Activated CD4-positive, CD25-positive, alpha-beta regulatory T cell treated with anti-CD3 and anti-CD28 coated beads, Interleukin-2, amount 50 U/mL, for 16 hours (primary cell): ENCODE measurements at regions not wholly inside any gene's neighbourhood (a gene's known extent, or its start where the extent isn't known, plus 50 kb on each side); places are given as distances from the start of the nearest gene placed in this dataset.

Source experiments
- DNase-seq: peaks from one replicate; pipeline ENCODE4 v3.0.0-alpha.2; 2020; ENCODE audit warnings: low read depth, low spot score

DNA sequence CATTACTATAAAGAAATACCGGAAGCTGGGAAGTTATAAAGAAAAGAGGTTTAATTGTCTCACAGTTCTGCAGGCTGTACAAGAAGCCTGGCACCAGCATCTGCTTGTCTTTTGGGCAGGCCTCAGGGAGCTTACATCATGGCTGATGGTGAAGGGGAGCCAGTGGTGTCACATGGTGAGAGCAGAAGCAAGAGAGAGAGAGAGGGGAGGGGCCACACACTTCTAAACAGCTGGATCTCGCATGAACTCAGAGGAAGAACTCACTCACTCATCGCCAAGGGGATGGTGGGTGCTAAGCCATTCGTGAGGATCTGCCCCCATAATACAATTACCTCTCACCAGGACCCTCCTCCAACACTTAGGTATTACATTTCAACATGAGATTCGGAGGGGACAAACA lies 51.8 kb upstream of the ANKRD34C start:
- no peak for DNase-seq

DNA sequence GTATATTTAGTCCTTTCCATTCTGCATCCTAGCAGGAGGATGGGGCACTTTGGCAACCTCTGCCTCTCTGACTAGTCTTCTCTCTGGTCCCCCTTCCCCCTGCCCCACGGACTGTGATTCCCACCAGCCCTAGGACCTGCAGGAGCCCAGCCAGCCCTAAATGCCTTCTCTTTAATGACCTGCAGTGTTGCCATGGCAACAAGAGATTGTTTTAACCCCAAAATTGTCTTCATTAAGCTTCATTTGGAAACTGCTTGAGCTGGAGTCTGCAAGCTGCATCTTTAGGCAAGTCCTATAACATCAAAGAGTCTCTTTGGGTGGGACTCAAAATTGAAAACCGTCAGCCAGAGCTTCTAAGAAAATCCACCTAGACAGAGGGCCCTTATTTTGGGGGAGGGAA lies 59.7 kb upstream of the ANKRD34C start:
- DNase-seq, result no peak

DNA sequence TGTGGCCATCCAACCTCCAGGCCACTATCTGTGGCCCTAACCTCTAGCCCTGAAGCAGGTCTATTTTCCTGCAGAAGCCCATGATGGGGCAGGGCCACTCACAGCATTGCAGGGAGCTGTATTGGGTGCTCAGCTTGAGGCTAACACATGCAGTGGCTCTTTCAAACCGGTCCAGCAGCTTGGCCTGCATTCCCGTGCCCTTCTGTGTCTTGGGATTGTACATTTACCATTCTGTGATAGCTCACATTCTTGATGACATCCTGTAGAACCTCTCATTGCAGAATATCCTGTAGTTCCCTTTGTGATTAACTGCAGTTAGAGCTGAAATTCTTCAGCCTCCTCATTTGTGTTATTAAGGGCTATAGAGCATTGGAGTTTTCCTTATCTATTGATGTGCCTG lies 60.8 kb upstream of the ANKRD34C start:
- DNase-seq, result no peak

DNA sequence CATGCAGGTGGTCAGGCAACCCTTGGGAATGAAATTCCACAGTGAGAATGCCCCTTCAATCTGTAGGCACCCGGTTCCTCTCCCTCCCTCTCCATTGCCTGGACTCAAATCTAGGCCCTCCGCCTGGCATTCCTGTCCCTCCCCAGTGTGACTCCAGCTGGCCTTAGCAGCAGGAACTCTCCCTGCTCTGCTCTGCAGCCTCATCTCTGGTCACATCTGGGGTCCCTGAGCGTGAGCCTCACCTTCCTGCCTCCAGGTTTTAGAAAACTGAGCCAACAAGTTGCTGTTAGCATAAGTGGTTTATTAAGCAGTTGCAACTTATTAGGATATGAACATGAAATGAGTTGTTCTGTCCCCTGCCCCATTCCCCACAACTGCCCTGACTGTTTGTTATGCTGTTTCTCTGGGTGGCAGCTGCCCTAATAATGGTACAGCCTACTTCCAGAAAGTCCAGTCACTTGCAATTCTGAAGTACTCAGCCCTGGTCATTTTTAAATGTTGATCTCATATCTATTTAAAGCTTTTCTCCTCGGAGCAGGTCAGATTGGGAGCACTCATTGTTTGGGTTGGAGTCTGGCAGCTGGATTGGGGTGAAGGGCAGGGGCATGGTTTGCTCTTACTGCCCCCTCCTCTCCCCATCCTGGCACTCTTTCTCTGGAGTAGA lies 63.0 kb upstream of the ANKRD34C start:
- DNase-seq, result no peak

DNA sequence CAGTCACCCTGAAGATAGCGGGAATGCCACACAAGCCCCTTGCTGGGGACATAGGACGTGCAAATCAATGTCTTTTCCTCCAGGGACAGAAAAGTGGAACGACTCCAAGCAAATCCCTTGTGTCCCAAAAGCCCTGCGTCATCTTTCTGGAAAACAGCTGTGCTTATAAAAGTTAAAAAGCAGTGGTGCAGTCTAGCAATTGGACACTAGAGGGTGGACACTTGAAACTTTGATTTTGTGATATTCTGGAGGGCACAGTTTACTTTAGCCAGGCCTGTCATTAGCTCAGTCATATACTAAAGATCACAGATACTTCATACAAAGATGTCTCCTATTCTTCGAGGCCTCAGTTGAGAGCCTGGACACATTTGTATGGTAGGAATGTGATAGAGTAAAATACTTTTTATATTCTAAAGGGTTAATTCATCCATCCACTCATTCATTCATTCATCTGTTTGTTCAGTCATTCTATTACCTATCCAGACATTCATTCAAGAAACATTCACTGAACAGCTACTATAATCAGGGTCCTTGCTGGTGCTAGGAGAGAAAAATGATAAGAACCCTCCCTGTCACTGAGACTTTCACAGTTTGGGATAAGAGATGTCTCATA lies 63.8 kb upstream of the ANKRD34C start:
- DNase-seq, result no peak

DNA sequence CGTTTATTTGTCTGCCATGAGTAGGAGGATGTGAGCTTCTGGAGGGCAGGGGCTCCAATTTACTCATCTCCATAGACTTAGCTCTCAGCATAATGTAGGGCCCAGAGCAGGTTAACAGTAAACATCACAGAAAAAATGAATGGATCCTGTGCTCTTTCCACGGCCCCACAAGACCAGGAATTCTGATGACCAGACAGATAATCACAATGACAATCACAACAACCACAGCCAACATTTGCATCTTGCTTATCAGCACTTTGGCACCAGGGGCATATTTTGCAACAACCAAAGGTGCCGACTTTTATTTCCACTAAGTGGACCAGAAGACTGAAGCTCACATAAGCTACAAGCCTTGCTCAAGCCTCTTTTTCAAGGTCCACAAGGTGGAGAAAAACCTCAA lies 68.9 kb upstream of the ANKRD34C start:
- no peak for DNase-seq

DNA sequence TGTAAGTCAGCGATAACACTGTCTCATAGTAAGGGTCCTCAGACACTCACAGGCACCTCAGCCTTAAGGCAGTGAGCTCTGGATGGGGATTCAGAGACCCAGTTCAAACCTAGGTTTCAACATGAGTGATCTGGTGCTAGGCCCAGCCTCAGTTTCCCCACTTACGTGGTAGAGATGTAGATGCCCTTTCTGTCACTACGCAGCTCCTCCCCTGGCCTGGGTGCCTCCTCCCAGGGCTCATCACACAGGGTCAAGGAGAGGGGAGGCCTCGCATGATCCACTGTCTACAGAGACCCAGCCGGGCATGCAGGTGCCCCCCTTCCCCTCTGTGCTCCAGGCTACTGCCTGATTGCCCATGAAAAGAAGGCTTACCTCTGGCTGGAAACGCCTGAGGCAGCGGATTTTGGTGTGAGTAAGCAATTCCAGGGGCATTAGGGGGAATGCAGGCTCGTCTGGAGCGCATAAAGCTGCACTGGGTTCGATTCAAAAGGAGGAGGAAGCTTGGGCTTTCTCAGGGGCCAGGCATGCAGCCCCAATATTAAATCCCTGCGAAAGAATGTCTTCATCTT lies 69.8 kb upstream of the ANKRD34C start:
- DNase-seq, result no peak

DNA sequence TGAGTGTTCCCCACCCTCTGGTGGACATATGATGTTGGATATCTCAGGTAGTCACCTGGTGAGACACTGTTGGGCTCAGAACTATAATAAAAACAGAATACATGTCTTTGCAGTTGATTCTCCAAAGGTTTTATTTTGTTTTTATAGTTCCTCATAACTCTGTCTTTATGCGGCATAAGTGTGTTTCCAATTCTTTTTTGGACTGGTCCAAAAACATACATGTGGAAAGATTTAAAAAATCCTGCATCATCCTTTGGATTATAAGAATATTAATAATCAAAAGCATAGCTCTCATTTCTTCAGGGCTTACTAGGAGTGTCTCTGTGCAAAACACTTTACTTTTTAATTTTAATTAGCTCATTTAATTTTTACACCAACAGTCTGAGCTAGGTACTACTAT lies 71.0 kb upstream of the ANKRD34C start:
- DNase-seq, result no peak

DNA sequence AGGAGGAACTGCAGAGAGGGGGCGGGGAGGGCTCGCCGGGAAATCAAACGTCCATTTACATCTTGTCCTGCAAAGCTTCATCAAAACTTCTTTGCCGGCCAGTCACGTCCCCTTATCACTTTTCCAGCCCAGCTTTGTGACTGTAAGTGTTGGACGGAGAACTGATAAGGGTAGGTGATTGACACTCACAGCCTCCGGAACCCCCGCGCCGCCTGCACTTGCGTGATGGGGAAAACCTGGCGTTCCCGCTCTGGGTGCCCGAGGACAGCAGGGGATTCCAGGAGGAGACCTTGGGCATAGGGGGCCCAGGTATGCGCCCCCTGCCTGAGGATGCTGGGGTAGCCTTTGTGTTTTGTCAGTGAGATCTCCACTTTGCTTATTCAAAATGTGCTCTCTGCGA lies 72.8 kb upstream of the ANKRD34C start:
- DNase-seq, result no peak

DNA sequence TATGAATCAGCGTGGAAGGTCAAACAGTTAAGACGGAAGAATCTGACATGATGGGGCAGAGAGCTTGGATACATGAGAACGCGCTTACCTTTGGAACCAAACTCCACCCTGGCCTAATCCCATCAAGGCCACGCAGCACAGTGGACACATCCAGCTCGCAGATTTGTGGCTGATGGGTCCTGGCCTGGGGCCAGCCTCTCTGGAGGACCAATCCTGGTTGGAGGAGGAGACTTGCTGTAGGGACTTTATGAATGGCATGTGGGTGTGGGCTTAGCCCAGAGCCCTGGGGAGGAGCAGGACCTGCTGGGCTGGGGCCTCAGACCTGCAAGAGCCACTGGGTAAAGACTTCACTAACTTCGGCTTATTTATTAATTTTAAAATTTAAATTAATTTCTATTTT lies 73.4 kb upstream of the ANKRD34C start:
- DNase-seq, result no peak

DNA sequence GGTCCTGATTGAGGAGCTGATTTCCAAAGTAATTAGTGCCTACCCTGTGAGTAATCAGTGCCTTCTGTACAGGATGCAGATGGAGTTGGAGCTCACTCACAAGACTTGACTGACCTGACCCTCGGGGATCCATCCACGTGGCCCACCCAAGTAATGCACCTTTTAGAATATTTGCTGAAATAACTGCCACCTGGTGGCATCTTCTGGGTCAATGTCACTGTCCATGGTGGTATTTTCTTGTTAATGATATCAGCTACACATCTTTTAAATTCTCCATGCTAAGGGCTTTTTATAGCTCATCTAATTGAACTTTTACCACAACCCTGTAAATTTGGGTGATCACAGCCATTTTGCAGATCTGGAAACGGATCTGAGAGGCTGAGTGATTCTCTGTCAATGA lies 74.3 kb upstream of the ANKRD34C start:
- no peak for DNase-seq

DNA sequence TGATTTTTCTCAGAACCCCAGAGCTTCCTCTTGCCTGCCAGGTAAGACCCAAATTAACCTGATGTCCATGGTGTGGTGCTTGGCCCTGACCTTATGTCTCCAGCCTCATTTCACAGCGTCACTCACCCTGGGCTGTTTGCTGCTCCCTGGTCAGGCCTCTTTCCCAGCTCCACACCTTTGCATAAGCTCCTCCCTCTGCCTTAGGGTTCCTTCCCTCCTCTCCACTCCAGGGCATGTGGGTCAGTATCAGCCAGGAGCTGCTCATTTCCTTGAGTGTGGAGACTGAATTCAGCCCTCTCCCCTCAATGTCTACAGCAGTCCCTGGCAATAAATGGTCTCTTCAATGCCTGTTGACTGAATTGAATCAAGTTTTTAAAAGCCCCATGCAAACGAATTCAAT lies 75.6 kb upstream of the ANKRD34C start:
- DNase-seq, result no peak

DNA sequence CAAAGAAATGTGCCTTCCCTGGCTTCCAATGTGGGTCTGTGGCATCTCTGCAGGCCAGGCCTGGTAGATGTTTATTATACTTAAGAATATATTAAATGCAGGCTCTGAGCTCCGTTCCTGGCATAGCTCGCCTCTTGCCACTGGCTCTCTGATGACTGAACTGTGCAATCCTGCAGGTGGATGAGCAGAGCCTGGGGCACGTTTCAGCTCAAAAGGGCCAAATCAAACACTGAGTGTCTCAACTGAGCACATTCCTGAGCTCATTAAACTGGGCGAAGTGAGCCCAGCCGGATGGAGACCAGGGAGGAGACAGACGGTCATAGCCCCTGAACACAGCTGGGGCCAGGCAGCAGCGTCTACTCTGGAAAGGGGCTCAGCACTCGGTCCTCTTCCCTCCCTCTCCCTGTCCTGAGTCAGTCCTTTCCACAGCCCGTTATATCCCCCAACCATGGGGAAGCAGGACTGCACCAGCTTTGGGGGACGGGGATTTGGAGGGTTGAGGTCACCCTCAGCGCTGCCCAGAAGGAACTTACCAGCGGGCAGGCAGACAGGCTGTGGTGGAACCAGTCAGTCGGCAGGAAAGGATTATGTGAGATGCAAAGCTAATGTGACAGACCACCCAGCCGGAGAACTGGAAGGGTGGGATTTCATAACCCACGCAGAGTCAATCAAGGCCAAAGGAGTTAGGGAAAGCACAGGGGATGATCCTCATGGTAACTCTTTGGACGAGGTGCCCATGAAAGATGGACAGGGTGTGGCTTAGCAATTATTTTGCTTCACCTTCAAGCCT lies 77.4 kb upstream of the ANKRD34C start:
- no peak for DNase-seq

DNA sequence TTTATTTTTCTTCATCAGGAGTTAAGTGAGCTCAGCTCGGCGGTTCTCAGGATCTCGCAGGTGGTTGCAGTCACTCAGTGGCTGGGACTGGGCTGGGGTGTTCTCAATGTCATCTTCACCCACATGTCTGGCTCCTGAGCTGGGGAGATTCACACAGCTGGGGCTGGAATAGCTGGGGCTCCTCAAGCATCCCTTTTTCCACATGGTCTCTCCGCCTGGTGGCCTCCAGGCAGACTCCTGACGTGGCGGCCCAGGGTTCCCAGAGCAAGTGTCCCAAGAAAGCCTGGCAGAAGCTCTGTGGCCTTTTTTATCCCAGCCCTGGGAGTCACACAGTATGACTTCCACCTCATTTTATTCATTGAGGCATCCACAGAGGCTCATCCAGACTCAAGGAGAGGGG lies 84.1 kb upstream of the ANKRD34C start:
- no peak for DNase-seq

DNA sequence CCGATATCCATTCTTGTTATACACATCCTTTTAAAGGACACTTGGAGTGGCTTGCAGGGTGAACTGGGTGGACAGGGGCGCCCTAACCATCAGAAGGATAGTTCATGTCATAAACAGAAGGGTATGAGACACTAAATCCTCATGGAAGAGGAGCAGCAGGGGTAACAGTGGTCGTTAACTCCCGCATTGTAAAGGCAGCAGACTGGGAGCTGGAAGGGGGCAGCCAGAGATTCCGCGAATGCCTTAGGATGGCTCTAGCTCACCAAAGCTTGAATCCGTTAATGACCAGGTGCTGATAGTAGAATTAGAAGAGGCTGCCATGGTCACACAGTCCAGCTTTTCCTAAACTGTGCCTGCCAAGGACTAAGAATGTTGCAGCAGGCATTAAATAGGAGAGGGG lies 85.2 kb upstream of the ANKRD34C start:
- DNase-seq, result no peak

DNA sequence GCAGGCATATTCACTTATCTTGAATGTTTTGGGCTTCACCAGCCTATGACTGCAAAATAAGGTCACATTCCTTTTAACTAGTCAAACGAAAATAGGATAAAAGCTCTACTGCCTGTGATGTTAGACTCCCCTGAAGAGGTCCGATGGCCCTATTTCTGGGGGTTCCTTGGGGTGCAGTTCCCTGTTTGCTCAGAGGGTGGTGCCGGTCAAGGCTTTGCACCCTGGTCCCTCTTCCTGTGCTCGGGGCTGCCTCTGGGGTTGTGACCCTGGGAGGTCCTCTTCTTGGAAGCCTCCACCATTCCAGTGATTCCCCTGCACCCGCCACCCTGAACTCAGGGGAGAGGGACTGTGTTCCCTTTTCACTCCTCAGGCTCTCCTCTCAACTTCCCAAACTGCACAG lies 86.7 kb upstream of the ANKRD34C start:
- no peak for DNase-seq

DNA sequence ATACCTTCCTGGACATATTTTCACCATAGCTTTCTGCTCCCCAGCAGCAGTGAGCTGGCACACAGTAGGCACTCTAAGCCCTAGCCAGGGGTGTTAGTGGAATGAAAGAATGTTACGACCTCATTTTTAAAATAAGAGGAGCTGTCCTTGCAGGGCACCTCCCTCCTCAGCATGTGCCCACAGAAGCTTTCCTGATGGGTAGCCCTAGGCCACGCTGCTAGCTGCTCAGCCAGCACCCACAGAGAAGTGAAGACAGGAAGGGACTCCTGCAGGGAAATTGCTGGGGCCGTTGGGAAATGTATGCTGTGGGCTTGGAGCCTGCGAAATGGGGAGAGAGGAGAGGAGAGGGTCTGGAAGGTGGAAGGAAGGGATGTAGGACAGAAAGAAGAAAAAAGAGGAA lies 87.3 kb upstream of the ANKRD34C start:
- DNase-seq, result no peak

DNA sequence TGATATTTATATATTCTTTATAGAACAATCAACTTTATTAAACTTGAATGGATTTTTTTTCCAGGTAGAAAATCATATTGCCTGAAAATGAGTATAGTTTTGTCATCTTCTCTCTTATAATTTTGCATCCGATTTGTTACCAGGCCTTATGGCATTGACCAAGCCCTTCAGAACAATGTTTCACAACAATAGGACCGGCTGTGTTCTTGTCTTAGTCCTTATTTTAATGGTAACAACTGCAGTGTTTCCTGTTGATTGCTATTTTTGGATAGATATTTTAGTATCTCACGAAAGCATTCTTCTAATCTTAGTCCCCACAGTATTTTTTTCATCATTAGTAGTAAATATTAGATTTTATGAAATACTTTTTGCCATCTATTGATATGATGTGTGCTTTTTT lies 88.1 kb upstream of the ANKRD34C start:
- DNase-seq, result no peak

DNA sequence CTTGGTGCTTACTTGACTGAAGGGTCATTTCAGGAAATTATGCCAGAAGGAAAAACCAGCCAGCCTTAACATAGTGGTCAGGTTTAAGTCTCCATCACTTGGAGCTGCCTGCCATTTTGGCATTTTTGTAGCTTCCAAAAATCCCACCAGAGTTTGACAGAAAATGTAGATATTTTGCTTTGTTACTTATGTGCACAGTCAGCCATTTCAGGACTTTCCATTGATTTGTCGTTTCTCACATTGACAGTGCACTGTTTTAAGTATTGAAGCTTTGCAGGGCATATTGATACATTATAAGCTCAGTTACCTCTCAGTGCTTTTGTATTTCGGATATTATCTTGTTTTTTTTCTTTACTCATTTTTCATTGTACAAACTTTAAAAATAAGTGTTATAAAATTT lies 89.0 kb upstream of the ANKRD34C start:
- no peak for DNase-seq

DNA sequence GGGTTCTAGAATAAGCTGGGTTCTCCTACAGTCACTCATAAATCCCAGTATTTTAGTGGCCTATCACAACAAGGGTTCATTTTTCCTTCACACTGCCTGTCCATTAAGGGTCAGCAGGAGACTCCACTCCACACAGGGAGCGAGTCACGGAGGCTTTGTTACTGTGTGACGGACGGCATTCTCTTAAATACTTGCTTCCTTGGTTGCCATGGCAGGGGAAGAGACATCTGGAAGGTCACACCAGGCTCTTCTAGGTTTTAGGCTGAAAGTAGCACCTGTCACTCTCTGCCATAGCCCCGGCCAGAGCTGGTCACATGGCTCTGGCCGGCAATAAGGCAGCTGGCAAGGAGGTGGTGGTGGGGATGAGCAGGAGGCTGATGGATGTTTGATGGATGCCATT lies 89.4 kb upstream of the ANKRD34C start:
- no peak for DNase-seq

DNA sequence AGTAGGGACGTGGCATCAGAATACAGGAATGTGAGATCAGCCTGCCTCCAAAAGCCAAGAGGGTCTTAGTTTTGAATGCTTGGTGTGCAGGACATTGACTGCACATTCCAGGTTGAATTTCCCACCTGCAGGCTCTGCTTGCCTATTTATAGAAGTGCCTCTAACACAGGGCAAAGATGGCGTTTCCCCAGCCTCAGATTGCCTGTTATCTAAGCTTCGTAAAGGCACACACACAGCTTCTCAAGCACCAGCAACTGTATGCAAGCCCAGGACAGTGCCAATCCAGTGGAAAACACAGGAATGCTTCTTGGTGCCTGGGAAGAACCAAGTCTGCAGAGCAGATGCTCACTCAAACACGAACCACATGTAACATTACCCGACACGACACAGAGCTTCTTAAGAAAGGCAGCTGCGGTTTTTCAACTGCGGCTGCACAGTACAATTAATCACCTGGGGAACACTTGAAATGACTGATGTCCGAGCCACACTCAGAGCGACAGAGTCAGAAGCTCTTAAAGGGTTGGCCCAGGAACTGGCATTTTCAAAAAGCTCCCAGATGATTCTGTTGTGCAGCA lies 90.0 kb upstream of the ANKRD34C start:
- no peak for DNase-seq

DNA sequence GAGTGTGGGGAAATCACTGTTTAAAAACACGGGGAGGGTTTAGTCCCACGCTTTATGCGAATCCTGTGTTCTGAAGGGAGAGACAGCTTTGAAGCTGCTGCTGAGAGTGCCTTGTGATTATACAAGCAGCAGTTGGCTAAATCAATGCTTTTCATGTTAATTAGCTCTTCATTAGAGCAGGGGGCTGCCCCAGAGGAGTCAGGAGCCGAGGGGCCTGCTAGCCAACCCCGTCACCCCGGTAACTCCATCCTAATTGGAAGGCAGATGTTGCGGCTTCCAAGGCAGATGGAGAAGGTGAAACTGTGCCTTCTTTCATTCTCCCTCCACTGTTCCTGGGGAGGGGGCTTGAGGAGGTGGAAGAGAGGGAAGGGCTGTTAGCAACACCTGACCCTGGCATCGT lies 92.4 kb upstream of the ANKRD34C start:
- DNase-seq, result no peak

DNA sequence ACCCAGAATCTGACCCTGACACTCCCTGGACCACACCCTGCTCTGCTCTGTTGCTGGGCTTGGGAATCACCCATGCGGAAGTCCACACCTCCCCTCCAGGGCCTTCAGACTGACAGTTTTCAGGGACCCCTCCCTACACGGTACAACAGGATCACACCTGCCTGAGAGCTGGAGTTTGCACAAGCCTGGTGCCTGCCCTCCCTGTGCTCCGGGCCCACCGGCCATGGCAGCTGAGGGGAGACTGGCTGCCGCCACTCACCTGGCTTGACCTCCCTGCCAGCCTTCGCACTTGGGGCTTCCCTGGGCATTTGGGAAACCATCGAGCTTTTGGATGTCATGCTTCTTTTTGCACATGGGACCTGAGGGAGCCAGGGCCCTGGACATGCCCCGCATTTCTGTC lies 95.9 kb upstream of the ANKRD34C start:
- DNase-seq, result no peak
